Epithelial cell of proximal tubule (primary cell): ENCODE measurements at regions not wholly inside any gene's neighbourhood (a gene's known extent, or its start where the extent isn't known, plus 50 kb on each side); places are given as distances from the start of the nearest gene placed in this dataset.

Source experiments
- DNase-seq: peaks from one replicate; pipeline ENCODE4 v3.0.0-alpha.2; 2011; ENCODE audit warnings: low read depth
- H3K4me3 ChIP-seq: 2 replicates; pipeline ENCODE4 v1.5.1; 2011; ENCODE audit warnings: low read depth, mild to moderate bottlenecking, low read length
- CTCF ChIP-seq: conservative IDR thresholded peaks from 2 replicates; pipeline ENCODE4 v1.5.1; 2012; ENCODE audit warnings: low read depth, mild to moderate bottlenecking, low read length

- no peak for TF ChIP-seq CTCF
- DNase-seq, result no peak
- no peak overlapping the region for H3K4me3 ChIP-seq
Measured at GRCh38 chr2:144146076-144146475, 373.8 kb downstream of the ZEB2 start.

- no peak for DNase-seq
- TF ChIP-seq CTCF, result no peak
- no peak overlapping the region for H3K4me3 ChIP-seq
Measured at GRCh38 chr2:144143294-144144151, 376.4 kb downstream of the ZEB2 start.

- no peak for TF ChIP-seq CTCF
- no peak for DNase-seq
- H3K4me3 ChIP-seq, result no peak overlapping the region
Measured at GRCh38 chr2:144140891-144141290, 379.0 kb downstream of the ZEB2 start.

- H3K4me3 ChIP-seq, result no peak overlapping the region
- DNase-seq, result no peak
- TF ChIP-seq CTCF, result no peak
Measured at GRCh38 chr2:144137705-144138428, 382.1 kb downstream of the ZEB2 start.

- H3K4me3 ChIP-seq, result no peak overlapping the region
- no peak for DNase-seq
- no peak for TF ChIP-seq CTCF
Measured at GRCh38 chr2:144137272-144137671, 382.6 kb downstream of the ZEB2 start.

- no peak for DNase-seq
- no peak for TF ChIP-seq CTCF
- no peak overlapping the region for H3K4me3 ChIP-seq
Measured at GRCh38 chr2:144136297-144137010, 383.5 kb downstream of the ZEB2 start.
